ENCODE measurements at regions not wholly inside any gene's neighbourhood (a gene's known extent, or its start where the extent isn't known, plus 50 kb on each side); places are given as distances from the start of the nearest gene placed in this dataset.

- TF ChIP-seq CEBPB (IDR thresholded peaks at IDR 0.05; ENCODE audit: low read depth) (no peak), YY1 (IDR thresholded peaks at IDR 0.05; ENCODE audit: extremely low read depth, insufficient replicate concordance, low read depth, low read length) (no peak), ZBTB33 (IDR thresholded peaks at IDR 0.05; ENCODE audit: extremely low read depth, insufficient replicate concordance, low read length) (no peak)
Measured at GRCh38 chr13:77388944-77389624, 62.2 kb upstream of the MYCBP2 start (continued).

DNA sequence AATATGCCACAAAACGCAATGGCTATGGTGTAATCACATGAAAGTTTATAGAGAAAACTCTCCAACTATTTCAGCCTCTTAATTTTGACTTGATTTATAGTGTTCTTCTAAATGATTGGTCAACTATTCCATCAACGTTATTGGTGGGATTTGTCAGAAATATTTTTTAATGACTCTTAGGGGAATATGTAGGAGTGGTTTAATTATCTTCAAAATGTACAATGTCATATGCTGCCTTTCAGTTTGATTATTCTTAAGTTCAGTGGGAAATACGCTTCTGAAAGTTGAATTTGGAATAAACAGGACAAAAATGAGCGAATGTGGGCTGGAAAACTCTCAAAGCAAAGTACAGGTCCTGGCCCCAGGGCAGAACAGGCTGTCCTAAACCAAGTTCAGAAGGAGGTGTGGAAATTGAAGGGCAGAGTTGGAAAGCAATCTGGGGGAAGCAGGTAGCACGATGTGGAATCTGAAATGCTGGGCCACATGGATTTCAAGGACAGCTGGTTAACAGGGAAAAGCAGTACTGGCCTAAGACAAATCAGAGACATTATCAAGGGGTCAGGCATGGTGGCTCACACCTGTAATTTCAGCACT is 60.8 kb upstream of the MYCBP2 start:
- RAD21 ChIA-PET (ENCODE audit: low non-redundant PET in 1 of 2, low total read pairs in 2 of 2, uncharacterized antibody in 2 of 2, unreplicated experiment in 2 of 2): no interaction called here
- Histone ChIP-seq H3K4me2 (ENCODE audit: low read length) (no peak overlapping the region), H3K36me3 (ENCODE audit: control insufficient read depth in 1 of 2, insufficient read depth in 2 of 2, low read length in 2 of 2) (no peaks in the 10 kb centered on the region), H3K9me2 (ENCODE audit: insufficient read depth) (no peaks in the 10 kb centered on the region), H3K27me3 (ENCODE audit: insufficient read depth, low read length) (peaks cover 19% of the 10 kb centered on the region), H3K27ac (ENCODE audit: low read depth, low read length) (no peak overlapping the region), H3K4me3 (replicated peaks in 1 of 2; ENCODE audit: low read depth in 1 of 2, low read length in 2 of 2) (no peak overlapping the region), H4K20me1 (ENCODE audit: insufficient read depth) (no peaks in the 10 kb centered on the region), H3K9me3 (ENCODE audit: control insufficient read depth in 1 of 2, insufficient read depth in 1 of 2, low read depth in 1 of 2, low read length in 2 of 2) (no peaks in the 10 kb centered on the region), H3K9ac (ENCODE audit: low read length) (no peak overlapping the region), H2AFZ (ENCODE audit: low read depth, low read length, poor library complexity, severe bottlenecking) (no peak overlapping the region), H3K4me1 (ENCODE audit: control insufficient read depth in 1 of 2, insufficient read depth in 2 of 2, low read length in 2 of 2) (no peaks in the 10 kb centered on the region), H3K79me2 (ENCODE audit: insufficient read depth, low read length) (no peaks in the 10 kb centered on the region)
- TF ChIP-seq YY1 (IDR thresholded peaks at IDR 0.05; ENCODE audit: extremely low read depth, insufficient replicate concordance, low read depth, low read length) (no peak), EZH2phosphoT487 (IDR thresholded peaks at IDR 0.05; ENCODE audit: borderline replicate concordance) (no peak), ZBTB33 (IDR thresholded peaks at IDR 0.05; ENCODE audit: extremely low read depth, insufficient replicate concordance, low read length) (no peak), EGR1 (IDR thresholded peaks at IDR 0.05; ENCODE audit: low read depth) (no peak), POLR2AphosphoS5 (IDR thresholded peaks at IDR 0.05; ENCODE audit: low read depth, low read length) (no peak), EZH2 (IDR thresholded peaks at IDR 0.05) (no peak)
- POLR2A ChIA-PET: no interaction called here
- intact Hi-C loops (cut with micrococcal nuclease): no loop called here
- BruUV-seq (replicated peaks): no TSS peak
- CTCF ChIA-PET: interaction anchor here (0.5 kb wide), 1 partner anchor 39 kb away, joined by 3 read pairs; no protein-coding TSS in a partner anchor
- ATAC-seq (no peak), DNase-seq (ENCODE audit: low read depth, low spot score) (no peak)
